ENCODE measurements at regions not wholly inside any gene's neighbourhood (a gene's known extent, or its start where the extent isn't known, plus 50 kb on each side); places are given as distances from the start of the nearest gene placed in this dataset.
"Not testable (repeated sequence)": the region's sequence is repeated elsewhere in the genome, so short reads cannot be mapped to it uniquely, and the experiment has no call there.

GRCh38 chr11:69205743-69206612 is 50.2 kb downstream of the SMIM38 start:
- H3K36me3 ChIP-seq (ENCODE audit: control insufficient read depth in 2 of 3, insufficient read depth in 3 of 3, low read length in 3 of 3): no peaks in the 10 kb centered on the region
- DNase-seq (no peak), ATAC-seq (no peak)
- H3K27ac Mint-ChIP-seq: no peak overlapping the region
- POLR2A ChIA-PET: no interaction called here
- peaks cover 0 to 5% (median 0%) of the 10 kb centered on the region in 5 donors for H3K27me3 Mint-ChIP-seq
- H3K36me3 Mint-ChIP-seq: peaks cover 0 to 5% (median 0%) of the 10 kb centered on the region in 5 donors
- H3K9me3 ChIP-seq (ENCODE audit: control insufficient read depth in 2 of 3, low read length in 3 of 3): no peaks in the 10 kb centered on the region
- no peaks in the 10 kb centered on the region for H3K4me1 ChIP-seq (ENCODE audit: control insufficient read depth in 2 of 2, insufficient read depth in 2 of 2, low read length in 2 of 2)
- no peak overlapping the region for H3K4me3 Mint-ChIP-seq
- no peak overlapping the region for H3K4me3 ChIP-seq (ENCODE audit: low read length)
- H3K9me3 Mint-ChIP-seq: peaks cover 0 to 9% (median 4%) of the 10 kb centered on the region in 11 donors
- no peak overlapping the region for H3K27ac ChIP-seq (ENCODE audit: low read depth, low read length)
- peaks cover 0 to 5% (median 0%) of the 10 kb centered on the region in 7 donors for H3K4me1 Mint-ChIP-seq
- no peaks in the 10 kb centered on the region for H3K27me3 ChIP-seq (ENCODE audit: control insufficient read depth in 2 of 2, insufficient read depth in 2 of 2, low read length in 2 of 2)
- intact Hi-C loops (cut with micrococcal nuclease): no loop called here
- CTCF ChIA-PET: no interaction called here

- H3K4me3 Mint-ChIP-seq; DNase-seq; CTCF ChIA-PET; H3K27me3 ChIP-seq (ENCODE audit: control insufficient read depth in 2 of 2, insufficient read depth in 2 of 2, low read length in 2 of 2); H3K4me1 ChIP-seq (ENCODE audit: control insufficient read depth in 2 of 2, insufficient read depth in 2 of 2, low read length in 2 of 2); H3K27ac ChIP-seq (ENCODE audit: low read depth, low read length); H3K9me3 ChIP-seq (ENCODE audit: control insufficient read depth in 2 of 3, low read length in 3 of 3); H3K36me3 Mint-ChIP-seq; H3K9me3 Mint-ChIP-seq; H3K36me3 ChIP-seq (ENCODE audit: control insufficient read depth in 2 of 3, insufficient read depth in 3 of 3, low read length in 3 of 3); ATAC-seq; intact Hi-C loops (cut with micrococcal nuclease); H3K27me3 Mint-ChIP-seq; H3K4me1 Mint-ChIP-seq; H3K4me3 ChIP-seq (ENCODE audit: low read length): not testable (repeated sequence)
- H3K27ac Mint-ChIP-seq: peak overlapping the region in 1 of 9 donors; percentile 3
- POLR2A ChIA-PET: interaction anchor here (0.7 kb wide), 1 partner anchor 1120 kb away, joined by 3 read pairs; no protein-coding TSS in a partner anchor
These were observed 50.9 kb downstream of the SMIM38 start for GRCh38 chr11:69206613-69206965.

- POLR2A ChIA-PET: interaction anchor here (0.7 kb wide), 1 partner anchor 1120 kb away, joined by 3 read pairs; no protein-coding TSS in a partner anchor
- no peak overlapping the region for H3K4me3 Mint-ChIP-seq
- no peaks in the 10 kb centered on the region for H3K36me3 ChIP-seq (ENCODE audit: control insufficient read depth in 2 of 3, insufficient read depth in 3 of 3, low read length in 3 of 3)
- no peaks in the 10 kb centered on the region for H3K27me3 ChIP-seq (ENCODE audit: control insufficient read depth in 2 of 2, insufficient read depth in 2 of 2, low read length in 2 of 2)
- H3K27me3 Mint-ChIP-seq: peaks cover 0 to 5% (median 0%) of the 10 kb centered on the region in 5 donors
- no peak overlapping the region for H3K27ac Mint-ChIP-seq
- H3K4me1 ChIP-seq (ENCODE audit: control insufficient read depth in 2 of 2, insufficient read depth in 2 of 2, low read length in 2 of 2): no peaks in the 10 kb centered on the region
- ATAC-seq (no peak), DNase-seq (no peak)
- no peak overlapping the region for H3K4me3 ChIP-seq (ENCODE audit: low read length)
- CTCF ChIA-PET: no interaction called here
- H3K36me3 Mint-ChIP-seq: peaks cover 0 to 5% (median 0%) of the 10 kb centered on the region in 5 donors
- H3K9me3 Mint-ChIP-seq: peaks cover 0 to 9% (median 4%) of the 10 kb centered on the region in 11 donors
- H3K9me3 ChIP-seq (ENCODE audit: control insufficient read depth in 2 of 3, low read length in 3 of 3): no peaks in the 10 kb centered on the region
- intact Hi-C loops (cut with micrococcal nuclease): no loop called here
- no peak overlapping the region for H3K27ac ChIP-seq (ENCODE audit: low read depth, low read length)
- H3K4me1 Mint-ChIP-seq: peaks cover 0 to 14% (median 2%) of the 10 kb centered on the region in 7 donors
These were observed 51.6 kb downstream of the SMIM38 start for GRCh38 chr11:69207165-69207889.

GRCh38 chr11:69208190-69209037 is 52.7 kb downstream of the SMIM38 start:
- Histone ChIP-seq H3K36me3 (ENCODE audit: control insufficient read depth in 2 of 3, insufficient read depth in 3 of 3, low read length in 3 of 3) (no peaks in the 10 kb centered on the region), H3K4me1 (ENCODE audit: control insufficient read depth in 2 of 2, insufficient read depth in 2 of 2, low read length in 2 of 2) (no peaks in the 10 kb centered on the region), H3K4me3 (ENCODE audit: low read length) (no peak overlapping the region), H3K9me3 (ENCODE audit: control insufficient read depth in 2 of 3, low read length in 3 of 3) (no peaks in the 10 kb centered on the region), H3K27ac (ENCODE audit: low read depth, low read length) (no peak overlapping the region), H3K27me3 (ENCODE audit: control insufficient read depth in 2 of 2, insufficient read depth in 2 of 2, low read length in 2 of 2) (no peaks in the 10 kb centered on the region)
- ATAC-seq (no peak), DNase-seq (no peak)
- H3K4me3 Mint-ChIP-seq: no peak overlapping the region
- intact Hi-C loops (cut with micrococcal nuclease): no loop called here
- H3K4me1 Mint-ChIP-seq: peaks cover 4 to 21% (median 9%) of the 10 kb centered on the region in 7 donors
- no peak overlapping the region for H3K27ac Mint-ChIP-seq
- H3K9me3 Mint-ChIP-seq: peaks cover 0 to 9% (median 4%) of the 10 kb centered on the region in 11 donors
- CTCF ChIA-PET: no interaction called here
- peaks cover 0 to 10% (median 0%) of the 10 kb centered on the region in 5 donors for H3K27me3 Mint-ChIP-seq
- H3K36me3 Mint-ChIP-seq: peaks cover 0 to 5% (median 0%) of the 10 kb centered on the region in 5 donors
- POLR2A ChIA-PET: no interaction called here

GRCh38 chr11:69209038-69209350 is 53.3 kb downstream of the SMIM38 start:
- ChIA-PET CTCF (no interaction called here), POLR2A (no interaction called here)
- Mint-ChIP-seq H3K4me3 (no peak overlapping the region), H3K27me3 (peaks cover 0 to 10% (median 0%) of the 10 kb centered on the region in 5 donors), H3K36me3 (peaks cover 0 to 5% (median 0%) of the 10 kb centered on the region in 5 donors), H3K27ac (no peak overlapping the region), H3K9me3 (peaks cover 0 to 9% (median 4%) of the 10 kb centered on the region in 11 donors), H3K4me1 (peaks cover 6 to 24% (median 11%) of the 10 kb centered on the region in 7 donors)
- Histone ChIP-seq H3K36me3 (ENCODE audit: control insufficient read depth in 2 of 3, insufficient read depth in 3 of 3, low read length in 3 of 3) (no peaks in the 10 kb centered on the region), H3K4me1 (ENCODE audit: control insufficient read depth in 2 of 2, insufficient read depth in 2 of 2, low read length in 2 of 2) (no peaks in the 10 kb centered on the region), H3K27ac (ENCODE audit: low read depth, low read length) (no peak overlapping the region), H3K27me3 (ENCODE audit: control insufficient read depth in 2 of 2, insufficient read depth in 2 of 2, low read length in 2 of 2) (no peaks in the 10 kb centered on the region), H3K9me3 (ENCODE audit: control insufficient read depth in 2 of 3, low read length in 3 of 3) (no peaks in the 10 kb centered on the region), H3K4me3 (ENCODE audit: low read length) (no peak overlapping the region)
- ATAC-seq (no peak), DNase-seq (no peak)
- intact Hi-C loops (cut with micrococcal nuclease): no loop called here

- CTCF ChIA-PET: interaction anchor here (1.4 kb wide), 1 partner anchor 109 kb away, joined by 10 read pairs; no protein-coding TSS in a partner anchor
- Mint-ChIP-seq H3K9me3 (peaks cover 0 to 9% (median 4%) of the 10 kb centered on the region in 11 donors), H3K27me3 (peaks cover 0 to 10% (median 0%) of the 10 kb centered on the region in 5 donors), H3K27ac (no peak overlapping the region), H3K4me1 (peaks cover 6 to 27% (median 11%) of the 10 kb centered on the region in 7 donors), H3K36me3 (peaks cover 0 to 5% (median 0%) of the 10 kb centered on the region in 5 donors), H3K4me3 (no peak overlapping the region)
- POLR2A ChIA-PET: no interaction called here
- DNase-seq: no peak
- no peak for ATAC-seq
- intact Hi-C loops (cut with micrococcal nuclease): loop anchor here in 1 of 2 donors (5.0 kb wide), 1 partner anchor 87 kb away; no protein-coding TSS in a partner anchor
- Histone ChIP-seq H3K36me3 (ENCODE audit: control insufficient read depth in 2 of 3, insufficient read depth in 3 of 3, low read length in 3 of 3) (no peaks in the 10 kb centered on the region), H3K4me1 (ENCODE audit: control insufficient read depth in 2 of 2, insufficient read depth in 2 of 2, low read length in 2 of 2) (no peaks in the 10 kb centered on the region), H3K27ac (ENCODE audit: low read depth, low read length) (no peak overlapping the region), H3K9me3 (ENCODE audit: control insufficient read depth in 2 of 3, low read length in 3 of 3) (no peaks in the 10 kb centered on the region), H3K27me3 (ENCODE audit: control insufficient read depth in 2 of 2, insufficient read depth in 2 of 2, low read length in 2 of 2) (no peaks in the 10 kb centered on the region), H3K4me3 (ENCODE audit: low read length) (no peak overlapping the region)
These were observed 53.9 kb downstream of the SMIM38 start for GRCh38 chr11:69209421-69210309.
